GM18861 (cell line): ENCODE measurements at regions not wholly inside any gene's neighbourhood (a gene's known extent, or its start where the extent isn't known, plus 50 kb on each side); places are given as distances from the start of the nearest gene placed in this dataset.

ENCODE experiments used
- ATAC-seq: cut with Tn5 transposase; IDR thresholded peaks from one replicate; pipeline ENCODE4 v1.9.1; 2021; ENCODE audit not compliant: unreplicated experiment

GRCh38 chr12:115407723-115408122 lies 723.7 kb upstream of the TBX3 start:
- ATAC-seq: no peak

GRCh38 chr12:115407036-115407435 lies 723.1 kb upstream of the TBX3 start:
- ATAC-seq: no peak

- no peak for ATAC-seq
Observed at GRCh38 chr12:115405471-115405860, 721.5 kb upstream of the TBX3 start.

- no peak for ATAC-seq
Observed at GRCh38 chr12:115404761-115405470, 720.9 kb upstream of the TBX3 start.

- ATAC-seq: no peak
Observed at GRCh38 chr12:115403689-115404088, 719.7 kb upstream of the TBX3 start.

- ATAC-seq: no peak
Observed at GRCh38 chr12:115403253-115403652, 719.3 kb upstream of the TBX3 start.

GRCh38 chr12:115402443-115403180 lies 718.6 kb upstream of the TBX3 start:
- no peak for ATAC-seq

- ATAC-seq: no peak
Observed at GRCh38 chr12:115401761-115402160, 717.8 kb upstream of the TBX3 start.

- ATAC-seq: no peak
Observed at GRCh38 chr12:115400011-115400410, 716.0 kb upstream of the TBX3 start.

- ATAC-seq: no peak
Observed at GRCh38 chr12:115398311-115398781, 714.4 kb upstream of the TBX3 start.

GRCh38 chr12:115396567-115396966 lies 712.6 kb upstream of the TBX3 start:
- ATAC-seq: no peak

GRCh38 chr12:115394496-115395220 lies 710.7 kb upstream of the TBX3 start:
- ATAC-seq: no peak

GRCh38 chr12:115388139-115388538 lies 704.2 kb upstream of the TBX3 start:
- ATAC-seq: no peak

- no peak for ATAC-seq
Observed at GRCh38 chr12:115387467-115387901, 703.5 kb upstream of the TBX3 start.

- no peak for ATAC-seq
Observed at GRCh38 chr12:115386946-115387345, 703.0 kb upstream of the TBX3 start.

GRCh38 chr12:115385141-115385540 lies 701.2 kb upstream of the TBX3 start:
- no peak for ATAC-seq

- ATAC-seq: no peak
Observed at GRCh38 chr12:115384391-115384790, 700.4 kb upstream of the TBX3 start.

- ATAC-seq: no peak
Observed at GRCh38 chr12:115383668-115384067, 699.7 kb upstream of the TBX3 start.

- ATAC-seq: no peak
Observed at GRCh38 chr12:115382681-115383080, 698.7 kb upstream of the TBX3 start.

GRCh38 chr12:115380546-115381120 lies 696.7 kb upstream of the TBX3 start:
- no peak for ATAC-seq

GRCh38 chr12:115378291-115378690 lies 694.3 kb upstream of the TBX3 start:
- ATAC-seq: no peak
